DMS153 treated with DMSO at 0.1 percent for 48 hours (cell line): ENCODE measurements at regions not wholly inside any gene's neighbourhood (a gene's known extent, or its start where the extent isn't known, plus 50 kb on each side); places are given as distances from the start of the nearest gene placed in this dataset.

ENCODE experiments used
- DNase-seq: peaks from one replicate; lab custom pipeline; 2025; ENCODE audit not compliant: unreplicated experiment; lab: John Stamatoyannopoulos, UW

- DNase-seq = no peak
Measured at GRCh38 chr7:156192921-156193320, 380.7 kb upstream of the SHH start.

- no peak for DNase-seq
Measured at GRCh38 chr7:156191090-156191489, 378.8 kb upstream of the SHH start.

- no peak for DNase-seq
Measured at GRCh38 chr7:156185076-156185475, 372.8 kb upstream of the SHH start.

- no peak for DNase-seq
Measured at GRCh38 chr7:156184164-156184563, 371.9 kb upstream of the SHH start.

GRCh38 chr7:156180451-156181229 lies 368.4 kb upstream of the SHH start:
- no peak for DNase-seq

- no peak for DNase-seq
Measured at GRCh38 chr7:156179872-156180390, 367.7 kb upstream of the SHH start.

- no peak for DNase-seq
Measured at GRCh38 chr7:156178857-156179256, 366.6 kb upstream of the SHH start.

GRCh38 chr7:156178214-156178613 lies 366.0 kb upstream of the SHH start:
- DNase-seq = no peak

GRCh38 chr7:156177422-156178055 lies 365.3 kb upstream of the SHH start:
- no peak for DNase-seq

- DNase-seq = no peak
Measured at GRCh38 chr7:156176039-156176438, 363.8 kb upstream of the SHH start.

GRCh38 chr7:156175003-156175402 lies 362.7 kb upstream of the SHH start:
- no peak for DNase-seq

- DNase-seq = no peak
Measured at GRCh38 chr7:156174428-156174827, 362.2 kb upstream of the SHH start.

- DNase-seq = no peak
Measured at GRCh38 chr7:156173748-156174353, 361.6 kb upstream of the SHH start.

- DNase-seq = no peak
Measured at GRCh38 chr7:156173346-156173745, 361.1 kb upstream of the SHH start.

- DNase-seq = no peak
Measured at GRCh38 chr7:156172638-156173037, 360.4 kb upstream of the SHH start.

GRCh38 chr7:156169474-156170370 lies 357.5 kb upstream of the SHH start:
- DNase-seq = no peak

- DNase-seq = no peak
Measured at GRCh38 chr7:156168434-156168833, 356.2 kb upstream of the SHH start.

GRCh38 chr7:156167987-156168386 lies 355.7 kb upstream of the SHH start:
- DNase-seq = no peak

- DNase-seq = no peak
Measured at GRCh38 chr7:156167417-156167807, 355.1 kb upstream of the SHH start.

- no peak for DNase-seq
Measured at GRCh38 chr7:156166692-156167416, 354.6 kb upstream of the SHH start.
